GM13977 (cell line): ENCODE measurements at regions not wholly inside any gene's neighbourhood (a gene's known extent, or its start where the extent isn't known, plus 50 kb on each side); places are given as distances from the start of the nearest gene placed in this dataset.

ENCODE experiments used
- DNase-seq: peaks from one replicate; pipeline ENCODE4 v3.0.0; 2012; ENCODE audit warnings: low spot score
- in situ Hi-C: fragments of 300-500 bp; cut with MboI; formaldehyde crosslinking; loops from one replicate; pipeline ENCODE4 v1.12.0; 2022; ENCODE audit warnings: low sequenced_read_pairs, low pct_unique_long_range_greater_than_20kb, mixed read lengths, inconsistent platforms; ENCODE audit not compliant: unreplicated experiment
- TF ChIP-seq, protein P1 (sequence below): IDR thresholded peaks from 2 replicates; pipeline ENCODE4 v1.5.1; 2012; ENCODE audit warnings: mild to moderate bottlenecking, control low read depth; ENCODE audit not compliant: insufficient read depth; ENCODE audit errors: extremely low read depth, missing control alignments

DNA sequence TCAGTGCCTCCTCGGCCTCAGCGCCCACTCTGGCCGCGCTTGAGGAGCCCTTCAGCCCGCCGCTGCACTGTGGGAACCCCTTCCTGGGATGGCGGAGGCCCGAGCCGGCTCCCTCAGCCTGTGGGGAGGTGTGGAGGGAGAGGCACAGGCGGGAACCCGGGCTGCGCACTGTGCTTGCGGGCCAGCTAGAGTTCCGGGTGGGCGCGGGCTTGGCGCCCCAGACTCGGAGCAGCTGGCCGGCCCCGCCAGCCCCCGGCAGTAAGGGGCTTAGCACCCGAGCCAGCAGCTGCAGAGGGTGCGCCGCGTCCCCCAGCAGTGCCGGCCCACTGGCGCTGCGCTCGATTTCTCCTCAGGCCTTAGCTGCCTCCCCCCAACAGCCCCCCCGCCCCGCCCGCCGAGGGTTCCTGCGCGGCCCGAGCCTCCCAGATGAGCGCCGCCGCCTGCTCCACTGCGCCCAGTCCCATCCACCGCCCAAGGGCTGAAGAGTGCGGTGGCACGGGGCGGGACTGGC, 1137.0 kb downstream of the PCDH18 start:
- no peak for DNase-seq
- TF ChIP-seq, protein P1, sequence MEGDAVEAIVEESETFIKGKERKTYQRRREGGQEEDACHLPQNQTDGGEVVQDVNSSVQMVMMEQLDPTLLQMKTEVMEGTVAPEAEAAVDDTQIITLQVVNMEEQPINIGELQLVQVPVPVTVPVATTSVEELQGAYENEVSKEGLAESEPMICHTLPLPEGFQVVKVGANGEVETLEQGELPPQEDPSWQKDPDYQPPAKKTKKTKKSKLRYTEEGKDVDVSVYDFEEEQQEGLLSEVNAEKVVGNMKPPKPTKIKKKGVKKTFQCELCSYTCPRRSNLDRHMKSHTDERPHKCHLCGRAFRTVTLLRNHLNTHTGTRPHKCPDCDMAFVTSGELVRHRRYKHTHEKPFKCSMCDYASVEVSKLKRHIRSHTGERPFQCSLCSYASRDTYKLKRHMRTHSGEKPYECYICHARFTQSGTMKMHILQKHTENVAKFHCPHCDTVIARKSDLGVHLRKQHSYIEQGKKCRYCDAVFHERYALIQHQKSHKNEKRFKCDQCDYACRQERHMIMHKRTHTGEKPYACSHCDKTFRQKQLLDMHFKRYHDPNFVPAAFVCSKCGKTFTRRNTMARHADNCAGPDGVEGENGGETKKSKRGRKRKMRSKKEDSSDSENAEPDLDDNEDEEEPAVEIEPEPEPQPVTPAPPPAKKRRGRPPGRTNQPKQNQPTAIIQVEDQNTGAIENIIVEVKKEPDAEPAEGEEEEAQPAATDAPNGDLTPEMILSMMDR: no peak
- in situ Hi-C loops: no loop called here

DNA sequence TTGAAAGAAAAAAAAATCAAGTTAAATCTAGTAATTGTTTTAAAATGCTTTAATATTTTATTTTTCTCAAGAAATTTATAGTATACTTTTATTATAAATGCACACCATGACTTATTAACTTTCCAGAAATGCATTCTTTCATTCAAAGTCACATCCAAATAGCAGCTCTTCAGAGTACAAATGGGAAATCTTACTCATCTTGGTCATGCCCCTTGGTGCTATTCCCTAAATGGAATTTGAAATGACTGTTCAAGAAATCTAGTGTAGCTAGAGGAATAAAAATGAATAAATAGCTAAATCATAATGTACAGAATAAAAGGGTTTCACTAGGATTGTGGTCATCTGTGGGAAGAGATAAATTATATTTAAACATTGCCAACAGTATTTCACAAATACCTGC, 1139.7 kb downstream of the PCDH18 start:
- TF ChIP-seq, protein P1: no peak
- in situ Hi-C loops: no loop called here
- no peak for DNase-seq

DNA sequence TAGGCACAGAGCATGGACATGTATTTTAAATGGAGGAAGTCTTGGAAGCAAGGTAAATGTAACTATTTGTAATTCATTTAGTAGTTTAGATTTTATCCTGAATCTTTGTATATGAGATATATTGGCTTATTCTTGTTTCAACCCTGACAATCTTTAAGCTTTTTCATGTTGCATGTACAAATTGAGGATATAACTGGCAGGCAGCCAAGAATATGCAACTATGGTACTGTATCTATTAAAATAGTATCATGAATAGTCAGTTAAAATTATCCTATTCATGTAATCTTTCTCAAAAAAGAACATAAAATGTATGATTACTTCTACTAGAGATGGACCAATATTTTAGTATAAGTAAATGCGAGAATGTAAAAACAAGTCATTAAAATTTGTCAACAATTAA, 1141.5 kb downstream of the PCDH18 start:
- TF ChIP-seq, protein P1: no peak
- no peak for DNase-seq
- in situ Hi-C loops: no loop called here

DNA sequence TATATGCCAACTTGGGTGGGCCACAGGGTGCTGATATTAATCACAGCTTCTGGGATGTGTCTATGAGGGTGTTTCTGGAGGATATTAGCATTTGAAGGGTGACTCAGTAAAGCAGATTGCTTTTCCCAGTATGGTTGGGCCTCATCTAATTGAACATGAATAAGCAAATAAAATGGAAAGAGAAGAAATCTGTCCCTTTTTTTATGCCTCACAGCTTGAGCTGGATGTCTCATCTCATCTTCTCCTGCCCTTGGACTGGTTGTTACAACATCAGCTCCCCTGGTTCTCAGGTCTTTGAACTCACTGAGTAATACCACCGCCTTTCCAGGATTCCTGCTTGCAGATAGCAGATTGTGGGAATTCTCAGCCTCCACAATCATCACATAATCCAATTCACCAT, 1149.2 kb downstream of the PCDH18 start:
- TF ChIP-seq, protein P1: no peak
- no peak for DNase-seq
- in situ Hi-C loops: no loop called here

DNA sequence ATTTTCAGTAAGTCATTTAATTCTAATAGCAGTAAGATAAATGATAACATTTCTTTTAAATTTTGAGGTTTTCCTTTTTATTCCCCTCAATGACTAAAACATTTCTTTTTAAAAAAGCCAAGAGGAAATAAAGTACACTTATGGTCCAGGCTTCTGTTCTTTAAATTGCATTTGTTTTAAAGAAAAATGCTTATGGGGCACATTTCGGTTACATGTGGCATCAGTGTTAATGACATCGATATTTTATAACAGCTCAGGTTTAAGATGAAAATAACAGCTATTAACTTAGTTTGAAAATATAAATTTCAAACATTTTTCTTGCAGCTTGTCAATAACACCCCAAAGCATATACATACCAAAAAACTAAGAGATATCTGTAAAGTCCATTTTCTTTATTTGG, 1161.1 kb downstream of the PCDH18 start:
- TF ChIP-seq, protein P1: no peak
- DNase-seq: no peak
- in situ Hi-C loops: no loop called here

DNA sequence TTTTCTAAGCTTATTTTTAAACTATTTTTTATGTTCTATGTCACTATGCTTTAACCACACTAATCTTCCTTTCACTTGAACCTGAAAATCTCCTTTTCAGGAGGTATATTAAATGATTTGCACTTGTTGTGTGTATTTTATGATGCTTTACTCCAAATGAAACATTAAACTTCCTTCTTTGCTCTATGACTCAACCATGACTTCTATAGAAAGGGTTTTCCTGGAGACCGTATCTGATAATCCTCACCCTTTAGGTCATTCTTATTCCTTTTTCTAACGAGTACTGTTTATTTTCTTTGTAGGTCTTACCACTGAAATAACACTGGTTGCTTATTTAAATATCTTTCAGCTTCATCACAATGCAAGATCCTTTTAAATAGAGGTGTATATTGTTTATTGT, 1163.2 kb downstream of the PCDH18 start:
- DNase-seq: no peak
- TF ChIP-seq, protein P1: no peak
- in situ Hi-C loops: no loop called here

DNA sequence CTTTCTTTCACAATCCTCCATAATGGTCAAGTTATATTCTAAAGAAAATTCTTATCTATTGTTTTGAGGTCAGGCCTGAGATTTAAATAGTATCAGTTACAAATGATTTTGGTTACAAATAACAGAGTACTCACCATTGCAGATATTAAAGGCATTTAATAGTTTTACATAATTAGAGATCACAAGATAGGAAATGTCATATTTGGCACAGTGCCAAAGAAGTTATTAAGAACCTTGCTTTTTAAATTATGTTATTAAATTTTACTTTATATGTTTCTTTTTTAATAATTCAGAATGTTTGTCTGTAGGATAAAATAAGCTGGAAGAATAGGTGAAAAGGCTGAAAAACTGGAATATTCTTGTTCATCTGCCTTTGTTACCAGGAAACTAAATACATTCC, 1174.7 kb downstream of the PCDH18 start:
- no peak for DNase-seq
- TF ChIP-seq, protein P1: no peak
- in situ Hi-C loops: no loop called here
